ENCODE measurements at regions not wholly inside any gene's neighbourhood (a gene's known extent, or its start where the extent isn't known, plus 50 kb on each side); places are given as distances from the start of the nearest gene placed in this dataset.
A peak's percentile ranks its signal among the peaks of the same experiment; 100 is the strongest.

DNA sequence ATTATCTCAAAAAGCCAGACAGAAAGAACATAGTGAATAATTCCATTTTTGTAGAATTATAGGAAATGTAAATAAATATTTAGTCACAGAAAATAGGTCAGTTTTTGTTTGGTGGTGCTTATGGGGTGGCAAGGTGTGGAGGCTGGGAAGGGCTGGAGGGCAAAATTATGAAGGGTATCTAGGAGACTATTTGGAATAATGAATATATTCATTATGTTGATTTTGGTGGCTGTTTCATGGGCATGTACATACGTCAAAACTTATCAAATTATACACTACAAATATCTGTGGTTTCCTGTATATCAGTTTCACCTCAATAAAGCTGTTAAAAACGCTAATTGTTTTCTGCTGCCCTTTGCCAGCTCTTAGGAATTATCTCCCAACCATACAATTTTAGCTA is 298.7 kb upstream of the GOLIM4 start:
- DNase-seq: no peak

DNA sequence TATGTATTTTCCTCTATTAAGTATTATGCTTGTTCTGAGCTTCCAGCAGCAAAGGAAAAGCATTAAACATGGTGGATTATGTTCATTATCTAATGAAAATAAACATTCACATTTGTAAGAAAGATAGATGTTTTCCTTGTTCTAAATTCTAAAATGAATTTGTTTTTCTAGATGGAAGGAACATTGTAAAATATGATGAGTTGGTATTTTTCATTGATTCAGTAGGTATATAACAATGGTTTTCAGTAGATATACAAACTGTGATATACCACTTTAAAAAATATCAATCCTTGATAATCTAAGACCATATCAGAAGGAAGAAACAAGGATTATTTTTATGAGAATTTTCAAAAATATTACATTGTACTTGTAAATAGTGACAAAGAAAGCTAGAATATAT is 290.6 kb upstream of the GOLIM4 start:
- no peak for DNase-seq

DNA sequence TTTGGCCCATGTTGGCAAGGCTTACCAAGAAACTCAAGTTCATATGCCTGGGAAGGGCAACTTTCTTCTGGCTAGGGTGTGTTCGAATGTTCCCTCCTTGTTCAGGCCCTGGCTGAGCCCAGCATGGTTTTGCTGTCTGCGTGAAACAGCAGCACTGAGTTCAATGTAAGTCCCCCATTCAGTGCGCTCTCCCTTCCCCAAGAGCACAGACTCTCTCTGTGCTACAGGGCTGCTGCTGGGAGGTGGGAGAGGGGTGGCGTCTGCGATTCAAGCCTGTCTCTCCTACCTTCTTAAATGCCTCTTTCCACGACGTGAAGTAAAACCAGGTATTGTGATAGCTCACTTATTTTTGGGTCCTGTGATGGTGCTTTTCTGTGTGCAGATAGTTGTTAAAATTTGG is 289.3 kb upstream of the GOLIM4 start:
- no peak for DNase-seq

DNA sequence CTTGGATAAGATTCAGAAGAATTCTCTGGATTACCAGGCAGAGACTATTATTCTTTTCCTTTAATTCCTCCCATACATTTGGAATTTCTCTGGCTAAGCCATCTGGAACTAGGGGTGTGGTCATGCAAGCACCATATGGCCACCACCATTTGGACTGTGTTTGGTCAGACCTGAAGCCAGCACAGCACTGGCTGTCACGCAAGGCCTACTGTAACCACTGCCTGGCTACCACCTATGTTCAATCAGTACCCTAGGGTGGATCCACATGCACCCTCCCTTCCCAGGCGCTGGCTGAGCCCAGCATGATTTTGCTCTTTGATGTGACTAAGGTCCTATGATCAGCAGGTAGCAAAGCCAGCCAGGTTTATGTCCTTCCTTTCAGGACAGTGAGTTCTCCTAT is 287.8 kb upstream of the GOLIM4 start:
- DNase-seq: no peak

DNA sequence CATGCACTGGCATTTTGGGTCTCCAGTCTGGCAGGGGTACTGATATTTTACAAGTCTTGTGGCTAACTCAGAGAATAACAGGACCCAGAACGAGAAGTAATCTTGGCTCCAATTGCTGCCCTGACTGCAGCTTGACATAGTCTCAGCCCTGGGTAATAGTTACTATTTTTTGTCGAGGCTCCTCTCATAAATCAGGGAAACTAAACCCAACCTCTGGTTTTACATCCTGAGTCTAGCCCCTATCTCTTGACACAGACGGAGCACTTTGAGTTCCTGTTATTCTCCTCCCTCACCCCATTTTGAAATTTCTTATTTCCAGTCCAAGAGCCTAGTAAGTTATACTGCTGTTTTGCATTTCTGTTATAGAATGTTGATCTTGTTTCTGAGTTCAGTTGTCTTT is 276.1 kb upstream of the GOLIM4 start:
- no peak for DNase-seq

DNA sequence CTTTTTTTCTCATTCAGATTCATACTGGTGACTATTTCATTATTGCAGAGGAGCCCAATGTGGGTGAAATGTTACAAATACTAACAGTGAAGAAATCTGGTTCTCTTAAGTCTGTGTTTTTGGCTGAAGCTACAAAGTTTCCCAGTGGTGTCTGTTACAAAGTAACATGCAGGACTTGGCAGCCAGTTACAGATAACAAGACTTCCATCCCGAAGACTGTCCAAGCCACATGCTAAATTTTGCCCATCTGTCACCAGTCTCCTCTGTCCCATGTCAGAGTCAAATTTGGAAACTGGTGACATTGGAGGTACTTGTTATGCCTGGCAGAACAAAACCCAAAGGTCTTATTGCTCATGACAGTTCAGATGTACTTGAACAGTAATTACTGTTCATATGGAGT is 269.2 kb upstream of the GOLIM4 start:
- DNase-seq: no peak

DNA sequence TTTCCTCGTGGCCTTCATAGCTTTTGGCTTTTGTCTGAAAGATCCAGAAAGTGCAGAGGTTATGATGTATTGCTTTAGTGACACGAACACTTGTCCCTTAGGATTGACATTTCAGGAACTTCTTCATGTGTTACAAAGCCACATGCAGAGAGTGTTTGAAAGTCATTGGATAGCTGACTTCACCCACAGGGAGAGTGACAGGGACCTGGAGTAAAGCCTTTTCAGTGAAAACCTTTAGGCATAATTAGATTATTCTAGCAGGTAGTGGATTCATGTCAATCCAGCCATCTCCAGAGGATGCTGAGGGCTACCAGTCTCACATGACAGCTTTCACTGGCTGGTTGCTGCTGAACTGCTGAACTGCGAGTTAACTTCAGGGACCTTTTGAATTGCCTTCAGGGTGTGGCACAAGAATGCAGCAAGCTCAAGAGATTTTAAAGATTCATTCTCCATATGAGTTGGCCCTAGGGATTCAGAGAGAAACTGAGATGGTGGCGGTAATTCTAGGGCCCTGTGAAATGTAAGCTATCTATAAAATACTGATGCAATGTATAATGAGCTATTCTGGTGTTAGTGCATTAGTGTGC is 267.0 kb upstream of the GOLIM4 start:
- no peak for DNase-seq

DNA sequence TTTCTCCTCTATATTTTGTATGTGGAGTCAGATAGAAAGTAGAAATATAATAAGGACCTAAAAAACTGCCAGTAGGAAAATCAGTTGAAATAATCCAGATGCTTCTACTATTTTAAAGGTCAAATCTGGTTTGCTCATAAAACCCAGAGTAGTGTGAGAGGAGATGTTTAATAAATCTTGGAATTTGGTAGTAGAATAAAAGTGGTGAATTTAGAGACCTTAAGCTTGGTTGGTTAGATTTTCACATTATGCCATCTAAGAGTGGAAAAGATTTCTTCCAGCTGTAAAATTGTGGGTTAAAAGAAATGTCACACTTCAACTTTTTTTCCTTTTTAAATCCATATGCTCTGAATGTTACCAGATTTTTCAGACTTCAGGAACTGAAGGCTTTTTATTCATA is 266.4 kb upstream of the GOLIM4 start:
- peak; percentile 20 for DNase-seq

DNA sequence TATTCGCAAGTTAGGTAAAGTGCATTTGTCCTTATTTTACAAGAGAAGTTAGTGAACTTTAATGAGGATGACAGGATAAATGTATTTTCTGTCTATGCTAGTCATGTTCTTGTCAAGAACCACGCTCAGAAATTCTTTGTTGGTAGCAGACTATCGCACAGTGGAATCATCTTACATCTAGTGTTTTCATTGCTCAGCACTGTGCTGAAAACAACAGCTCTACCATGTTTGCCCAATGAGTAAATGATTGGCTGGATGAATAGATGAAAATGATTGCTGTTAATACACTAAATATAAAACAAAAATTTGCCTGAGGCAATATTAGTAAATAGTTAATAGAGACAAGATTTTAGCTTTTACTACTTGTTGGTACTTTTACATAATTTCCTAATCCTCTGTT is 265.3 kb upstream of the GOLIM4 start:
- DNase-seq: no peak

DNA sequence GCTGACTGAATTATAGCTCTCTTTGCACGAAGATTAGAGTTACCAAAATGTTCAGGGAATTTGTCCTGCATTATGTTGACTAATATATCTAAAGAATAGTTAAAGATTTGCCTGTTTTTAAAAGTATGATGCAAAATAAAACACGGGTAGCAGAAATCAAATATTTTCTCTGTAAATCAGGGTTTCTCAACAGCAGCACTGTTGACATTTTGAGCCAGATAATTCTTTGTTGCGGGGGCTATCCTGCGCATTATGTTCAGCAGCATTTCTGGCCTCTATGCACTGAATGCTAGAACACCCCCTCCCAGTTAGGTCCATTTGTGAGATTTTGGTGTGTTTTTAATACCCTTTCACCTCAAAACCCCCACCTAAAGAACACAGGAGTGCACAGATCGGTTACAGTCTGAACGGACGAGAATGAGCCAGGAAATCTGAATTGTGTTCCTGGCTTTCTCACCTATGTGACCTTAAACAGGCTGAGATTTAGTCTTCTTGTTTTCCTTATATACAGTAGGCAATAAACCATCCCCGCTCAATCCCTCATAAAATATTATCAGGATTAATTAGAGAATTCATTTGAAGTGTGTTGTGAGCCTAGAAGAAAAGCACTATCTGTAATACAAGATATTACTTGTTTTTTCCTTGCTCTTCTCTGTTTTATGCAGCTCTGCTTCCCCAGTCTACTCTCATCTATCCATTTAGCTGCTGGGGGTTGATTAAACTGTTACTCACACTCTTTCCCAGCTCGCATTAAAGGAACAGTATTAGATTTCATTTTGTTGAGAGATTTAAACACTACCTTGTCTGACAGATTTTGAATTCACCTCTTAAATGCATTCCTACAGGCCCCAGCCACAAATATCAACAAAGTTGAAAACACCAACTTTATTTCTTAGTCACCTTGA is 247.5 kb upstream of the GOLIM4 start:
- DNase-seq: no peak

DNA sequence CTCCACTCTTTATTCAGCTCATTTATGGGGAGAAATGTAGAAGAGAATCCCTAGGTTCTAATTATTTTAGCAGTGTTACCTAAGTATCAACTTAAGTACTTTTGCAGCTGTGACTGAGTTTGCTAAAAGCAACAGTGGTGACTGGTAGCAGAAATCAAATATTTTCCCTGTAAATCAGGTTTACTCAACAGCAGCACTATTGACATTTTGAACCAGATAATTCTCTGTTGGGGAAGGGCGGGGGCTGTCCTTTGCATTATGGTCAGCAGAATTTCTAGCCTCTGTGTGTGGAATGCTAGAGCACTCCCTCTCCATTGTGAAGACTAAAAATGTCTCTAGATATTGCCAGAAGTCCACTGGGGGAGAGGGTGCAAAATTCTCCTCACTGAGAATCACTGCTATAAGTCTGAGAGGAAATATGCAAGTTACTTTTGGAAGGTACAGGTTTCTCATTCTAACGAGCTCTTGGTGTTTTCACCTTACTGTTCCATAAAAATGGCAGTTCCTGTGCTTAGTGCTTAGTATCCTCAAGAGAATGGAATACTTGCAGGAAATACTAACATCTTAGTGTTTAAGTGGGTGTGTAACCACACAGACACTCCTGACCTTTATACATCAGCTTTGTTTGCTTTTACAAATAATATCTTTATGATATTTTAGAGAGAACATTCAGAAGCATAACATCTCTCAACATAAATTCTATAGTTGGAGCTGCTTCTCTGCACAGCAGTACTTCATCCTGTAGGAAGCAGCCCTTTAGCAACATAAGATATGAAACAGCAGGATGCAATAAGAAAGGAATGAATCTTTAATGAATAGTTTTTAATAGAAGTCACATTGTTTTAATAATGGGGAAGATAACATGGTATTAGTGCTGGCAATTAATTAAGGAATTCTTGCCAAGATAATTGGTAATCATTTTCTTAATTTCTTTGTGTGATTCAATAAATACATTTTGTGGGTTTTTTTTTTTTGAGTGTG is 246.5 kb upstream of the GOLIM4 start:
- DNase-seq: no peak

DNA sequence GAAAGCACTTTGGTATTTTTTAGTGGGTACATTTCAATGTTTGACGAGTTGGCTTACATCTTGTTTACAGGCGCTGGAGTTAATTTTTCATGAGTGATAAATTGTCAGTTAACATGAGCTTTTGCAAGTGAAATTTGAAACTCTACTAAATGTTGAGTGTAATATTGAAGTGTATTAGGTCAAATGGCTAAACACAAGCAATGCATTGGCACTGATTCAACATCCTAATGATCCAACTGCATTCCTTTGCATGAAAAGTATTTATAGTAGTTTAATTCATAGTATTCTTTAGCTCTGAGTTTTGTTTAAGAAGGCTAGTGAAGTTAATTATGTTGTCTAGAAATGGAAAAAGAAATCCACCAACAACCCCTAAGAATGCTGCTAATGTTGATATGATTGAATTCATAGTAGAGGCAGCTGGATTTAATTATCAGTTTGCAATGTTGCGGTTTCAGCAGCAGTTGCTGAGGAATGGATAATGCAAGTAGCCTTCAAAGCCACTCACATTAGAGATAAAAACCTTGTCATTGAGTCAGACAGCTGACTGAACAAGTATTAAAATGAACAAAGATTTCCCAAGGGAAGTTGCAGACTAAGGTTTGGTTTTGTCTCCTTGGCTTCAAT is 245.6 kb upstream of the GOLIM4 start:
- DNase-seq: peak; percentile 41

DNA sequence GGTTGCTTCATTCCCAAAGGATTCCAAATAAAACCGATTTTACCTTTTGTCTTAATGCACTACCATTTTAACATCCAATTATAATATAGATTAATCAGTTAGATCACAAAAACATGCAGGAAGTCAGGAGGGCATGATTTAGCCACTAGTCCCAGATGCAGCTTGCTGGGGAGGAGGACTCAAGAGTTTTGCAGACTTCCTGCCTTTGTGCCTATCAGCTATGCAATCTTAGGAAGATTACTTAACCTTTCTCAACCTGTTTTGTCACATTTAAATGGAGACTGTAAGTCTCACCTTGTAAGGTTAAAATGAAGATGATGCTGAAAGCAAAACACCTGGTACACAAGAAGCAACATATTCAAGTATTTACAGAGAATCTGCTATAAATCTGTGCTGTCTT is 242.4 kb upstream of the GOLIM4 start:
- no peak for DNase-seq

DNA sequence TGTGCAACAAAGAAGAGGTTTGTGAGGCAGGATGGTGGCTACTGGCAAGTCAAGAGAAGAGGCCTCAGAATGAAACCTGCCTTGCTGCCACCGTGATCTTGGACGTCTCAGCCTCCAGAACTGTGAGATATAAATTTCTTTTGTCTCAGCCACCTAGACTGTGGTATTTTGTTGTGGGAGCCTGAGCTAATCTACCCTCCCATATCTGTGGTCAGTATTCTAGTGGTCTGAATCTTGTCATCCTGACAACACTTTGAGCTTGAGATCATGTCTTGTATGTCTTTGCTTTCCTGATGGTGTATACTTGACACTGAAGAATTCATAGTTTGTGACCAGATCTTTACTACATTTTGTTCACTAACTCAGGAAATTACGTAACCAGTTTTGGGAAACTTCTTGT is 240.6 kb upstream of the GOLIM4 start:
- DNase-seq: no peak

DNA sequence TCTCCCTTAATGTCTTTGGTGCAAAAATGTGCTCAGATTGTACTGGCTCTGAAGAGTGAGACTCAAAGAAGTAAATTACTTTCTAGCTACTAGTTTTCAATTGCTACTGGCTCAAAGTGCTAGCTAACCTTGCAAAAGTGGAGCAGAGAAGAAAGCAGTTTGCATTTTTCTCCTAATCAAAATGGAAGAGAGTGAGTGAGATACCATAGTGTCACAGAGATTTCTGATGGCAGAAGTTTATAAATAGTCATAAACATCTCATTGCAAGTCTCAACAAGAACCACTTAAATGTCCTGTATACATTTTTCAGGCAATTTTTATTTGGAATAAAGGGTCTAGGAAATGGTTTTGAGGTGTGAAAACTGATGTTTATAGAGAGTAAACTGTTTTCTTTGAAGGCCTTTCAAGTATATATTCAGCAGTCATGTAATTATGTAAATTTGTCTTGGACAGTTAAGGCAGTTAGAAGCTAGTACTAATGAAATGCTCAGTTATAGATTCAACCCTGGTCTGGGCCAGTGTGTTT is 237.7 kb upstream of the GOLIM4 start:
- DNase-seq: no peak

DNA sequence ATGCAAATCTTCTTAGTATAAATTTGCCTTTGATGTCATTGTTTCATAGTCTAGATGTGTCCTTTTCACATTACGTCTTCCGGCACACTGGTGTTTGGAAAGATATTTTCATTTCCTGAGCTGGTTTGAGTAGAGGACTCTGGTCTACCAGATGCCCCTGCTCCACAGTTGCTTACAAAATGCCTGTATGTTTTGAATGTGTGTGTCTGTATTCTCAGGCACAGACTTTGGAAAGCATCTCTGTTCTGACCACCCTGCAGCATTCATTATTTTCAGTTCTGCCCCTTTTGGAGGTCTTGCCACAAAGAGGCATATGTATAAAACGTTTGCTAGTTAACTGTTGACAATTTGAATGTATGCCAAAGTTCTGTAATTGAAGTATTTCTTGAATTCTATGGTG is 236.0 kb upstream of the GOLIM4 start:
- no peak for DNase-seq

DNA sequence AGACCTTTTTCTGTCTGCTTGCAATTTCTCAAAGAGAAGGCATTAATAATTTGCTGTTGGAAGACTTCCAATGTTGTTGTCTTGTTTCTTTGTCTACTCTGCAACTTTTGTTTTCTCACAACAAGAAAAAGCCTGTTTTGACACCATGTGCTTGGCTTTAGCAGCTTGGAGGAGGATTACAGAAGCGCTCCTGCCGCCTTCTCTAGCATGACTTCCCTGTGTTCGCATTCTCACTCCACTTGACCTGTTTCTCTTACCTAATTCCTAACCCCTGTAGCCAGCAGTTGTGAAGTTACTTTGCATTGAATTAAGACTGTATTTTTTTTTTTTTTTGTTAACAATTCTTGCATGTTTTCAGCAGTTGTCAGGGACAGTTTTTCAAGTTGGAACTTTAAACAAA is 235.3 kb upstream of the GOLIM4 start:
- no peak for DNase-seq

DNA sequence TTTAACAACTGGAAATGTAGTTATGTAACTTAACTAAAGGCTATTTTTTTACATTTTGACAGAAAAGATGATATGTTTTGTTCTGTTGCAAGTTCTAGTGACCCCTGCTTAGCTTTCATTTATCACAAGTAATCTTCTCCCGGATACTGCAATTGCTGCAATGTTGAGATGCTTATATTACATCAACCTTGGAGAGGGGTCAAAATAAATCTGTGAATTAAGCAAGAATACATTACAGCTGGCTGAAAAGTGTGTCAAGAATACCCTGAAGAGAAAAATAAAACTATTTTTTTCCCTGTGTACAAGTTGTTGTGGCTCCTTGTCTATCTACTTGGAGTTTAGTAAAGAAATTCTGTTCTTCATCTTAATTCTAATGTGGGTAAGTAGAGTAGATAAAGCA is 232.1 kb upstream of the GOLIM4 start:
- DNase-seq: no peak

DNA sequence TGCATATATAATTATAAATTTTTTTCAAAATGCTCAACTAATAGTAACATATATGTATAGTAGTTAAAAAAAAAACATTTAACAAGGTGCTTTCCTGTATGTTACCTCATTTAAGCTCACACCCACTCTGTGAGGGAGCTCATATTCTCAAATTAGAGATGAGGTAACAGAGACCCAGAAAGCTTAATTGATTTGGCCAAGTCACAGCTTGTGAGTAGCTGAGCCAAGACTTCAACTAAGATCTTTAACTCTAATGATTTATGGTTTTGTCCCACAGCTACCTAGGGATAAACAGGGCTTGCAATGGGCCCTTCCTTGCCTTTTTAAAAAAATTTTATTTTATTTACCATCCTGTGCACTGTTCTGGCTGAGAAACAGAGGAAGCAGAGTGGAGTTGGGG is 230.0 kb upstream of the GOLIM4 start:
- DNase-seq: no peak

DNA sequence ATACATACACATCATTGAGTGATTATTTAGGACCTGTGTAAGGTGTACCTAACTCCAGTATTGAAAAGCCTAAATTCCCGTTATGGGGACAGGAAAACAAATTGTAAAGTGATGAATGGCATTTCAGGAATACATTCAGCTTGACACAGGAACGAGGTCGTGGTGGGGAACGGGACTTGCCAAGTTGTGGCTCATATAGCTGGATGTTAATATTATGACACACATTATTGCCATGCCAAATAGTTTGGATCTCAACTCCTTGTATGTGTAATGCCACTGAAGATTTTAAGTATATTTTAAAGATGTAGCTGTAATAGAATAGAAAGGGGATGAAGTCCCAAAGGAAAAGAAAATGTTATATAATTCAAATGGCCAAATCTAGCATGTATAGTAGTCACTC is 227.2 kb upstream of the GOLIM4 start:
- no peak for DNase-seq

DNA sequence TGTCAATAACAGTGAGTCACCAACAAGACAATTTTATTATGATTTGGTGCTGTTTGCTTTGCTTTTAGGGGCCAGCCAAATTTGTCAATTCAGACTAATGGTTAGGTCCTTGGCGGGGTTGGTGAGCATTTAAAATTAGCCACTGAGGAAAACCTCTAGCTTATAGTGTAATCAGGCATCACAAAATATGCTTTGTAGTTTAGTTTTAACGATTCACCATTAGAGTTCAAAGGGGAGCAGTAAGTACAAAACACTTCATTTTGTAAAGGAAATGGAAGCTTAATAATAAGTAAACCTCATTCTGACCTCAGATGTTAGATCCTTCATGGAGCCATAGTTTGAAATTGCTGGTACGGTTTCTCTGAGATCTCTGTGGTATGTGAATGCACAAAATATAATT is 218.4 kb upstream of the GOLIM4 start:
- DNase-seq: no peak

DNA sequence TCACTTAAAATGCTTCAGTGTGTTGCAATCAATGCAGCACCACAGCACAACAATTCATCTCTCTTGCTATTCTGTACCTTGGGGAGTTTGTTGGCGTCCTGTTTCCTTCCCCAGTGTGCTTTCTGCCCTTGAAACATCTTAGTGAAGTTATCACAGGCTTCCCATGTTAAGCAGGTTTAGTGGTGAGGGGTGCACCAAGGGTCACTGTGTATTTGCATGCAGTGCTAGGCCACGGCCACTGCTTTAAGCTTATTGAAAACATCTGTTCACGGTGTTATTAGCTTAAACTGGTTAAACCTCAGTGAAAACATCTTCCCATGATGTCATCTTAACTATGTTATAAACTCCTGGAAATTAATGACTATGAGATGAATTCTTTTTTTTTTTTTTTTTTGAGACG is 217.3 kb upstream of the GOLIM4 start:
- DNase-seq: no peak
